GM12878 (cell line): ENCODE measurements at regions not wholly inside any gene's neighbourhood (a gene's known extent, or its start where the extent isn't known, plus 50 kb on each side); places are given as distances from the start of the nearest gene placed in this dataset.

Source experiments
- ATAC-seq: fragments of 200-7000 bp; cut with Tn5 transposase; 3 replicates; pipeline ENCODE4 v1.9.1; 2020; ENCODE audit warnings: mild to moderate bottlenecking, moderate library complexity
- BruUV-seq: library from RNA; stranded (reverse); fragments of 400-500 nt; replicated peaks from 2 replicates; lab custom pipeline; 2021; lab: Mats Ljungman, UMichigan
- CTCF ChIA-PET: fragments of 300-600 bp; sonication (Branson Sonifier 250); formaldehyde crosslinking; extraction: SDS; loops from one replicate; lab custom pipeline; 2021; ENCODE audit warnings: inconsistent platforms; lab: Yijun Ruan, JAX
- POLR2A ChIA-PET: fragments of 350-600 bp; formaldehyde crosslinking; extraction: SDS; loops from one replicate; lab custom pipeline; 2021; ENCODE audit warnings: inconsistent platforms; lab: Charles Lee
- RAD21 ChIA-PET: fragments of 300-600 bp; sonication (Branson Sonifier 250); formaldehyde crosslinking; loops from one replicate; lab custom pipeline; 2023; ENCODE audit warnings: antibody characterized with exemption; ENCODE audit not compliant: unreplicated experiment; lab: Charles Lee
- SMC1A ChIA-PET: fragments of 300-600 bp; sonication (Branson Sonifier 250); formaldehyde crosslinking; loops from one replicate; lab custom pipeline; 2023; ENCODE audit not compliant: unreplicated experiment, uncharacterized antibody; lab: Charles Lee
- DNase-seq: peaks from one replicate; pipeline ENCODE4 v3.0.0-alpha.2; 2011; ENCODE audit warnings: low read depth, low spot score
- FAIRE-seq: peaks from 3 replicates; lab custom pipeline; 2011; peaks lifted over from hg19 to GRCh38; lab: Jason Lieb, UNC
- H2AFZ ChIP-seq: 2 replicates; pipeline ENCODE4 v1.6.0; 2011; ENCODE audit warnings: low read depth, low read length, control low read depth; ENCODE audit not compliant: control insufficient read depth
- H3K27ac ChIP-seq: 2 replicates; pipeline ENCODE4 v1.5.1; 2011; ENCODE audit warnings: control low read depth; ENCODE audit not compliant: control insufficient read depth, insufficient read depth
- H3K27me3 ChIP-seq, 2 experiments: replicated peaks in 1 of 2; 2 replicates each; pipeline versions ENCODE4 v1.6.0 to v1.6.1; 2011; ENCODE audit warnings: low read length in 1 of 2; ENCODE audit not compliant: control insufficient read depth in 2 of 2, insufficient read depth in 2 of 2
- H3K36me3 ChIP-seq, 2 experiments: 2 replicates each; pipeline ENCODE4 v1.5.1; 2011; ENCODE audit warnings: low read length in 1 of 2; ENCODE audit not compliant: control insufficient read depth in 2 of 2, insufficient read depth in 2 of 2
- H3K4me1 ChIP-seq: 2 replicates; pipeline ENCODE4 v1.6.1; 2011; ENCODE audit warnings: mild to moderate bottlenecking, low read length, moderate library complexity, mixed read lengths; ENCODE audit not compliant: control insufficient read depth, insufficient read depth
- H3K4me2 ChIP-seq: 2 replicates; pipeline ENCODE4 v1.6.0; 2011; ENCODE audit warnings: control low read depth; ENCODE audit not compliant: control insufficient read depth, insufficient read depth
- H3K4me3 ChIP-seq: fragments of 200-600 bp; sonication (generic); 2 replicates; pipeline ENCODE4 v1.5.1; 2016
- H3K79me2 ChIP-seq: 2 replicates; pipeline ENCODE4 v1.6.0; 2011; ENCODE audit warnings: low read length; ENCODE audit not compliant: control insufficient read depth, insufficient read depth
- H3K9ac ChIP-seq: 2 replicates; pipeline ENCODE4 v1.8.0; 2011; ENCODE audit warnings: low read length, control low read depth, mixed read lengths; ENCODE audit not compliant: control insufficient read depth, insufficient read depth
- H3K9me3 ChIP-seq: replicated peaks from 3 replicates; pipeline ENCODE4 v1.5.1; 2011; ENCODE audit warnings: mild to moderate bottlenecking, low read length; ENCODE audit not compliant: control insufficient read depth, insufficient read depth
- H4K20me1 ChIP-seq: 2 replicates; pipeline ENCODE4 v1.6.0; 2011; ENCODE audit not compliant: control insufficient read depth, insufficient read depth
- CHD2 ChIP-seq: IDR thresholded peaks from 2 replicates; pipeline ENCODE4 v1.6.1; 2011; ENCODE audit warnings: low read depth, low read length, improper control_type of control experiment, borderline replicate concordance
- JUNB ChIP-seq: IDR thresholded peaks from 2 replicates; pipeline ENCODE4 v1.6.1; 2016; ENCODE audit warnings: antibody characterized with exemption, mild to moderate bottlenecking
- PML ChIP-seq: IDR thresholded peaks from 2 replicates; pipeline ENCODE4 v1.6.1; 2012; ENCODE audit warnings: low read length, inconsistent platforms
- SPI1 ChIP-seq: IDR thresholded peaks from 2 replicates; pipeline ENCODE4 v1.6.1; 2011; ENCODE audit warnings: low read depth, mild to moderate bottlenecking, low read length, moderate library complexity, borderline replicate concordance; ENCODE audit not compliant: insufficient read depth
- YBX1 ChIP-seq: fragments of 450-650 bp; IDR thresholded peaks from 2 replicates; pipeline ENCODE4 v1.6.1; 2016; ENCODE audit warnings: antibody characterized with exemption
- WGBS: methylation state at CpG from one replicate; pipeline ENCODE4 v1.1.6; 2016; ENCODE audit warnings: low lambda C conversion rate; ENCODE audit not compliant: insufficient replicate concordance, insufficient coverage; ENCODE audit errors: missing lambda C conversion rate; 5-methylcytosine and 5-hydroxymethylcytosine counted together
- in situ Hi-C: fragments of 300-500 bp; cut with MboI; formaldehyde crosslinking; loops from 9 replicates; pipeline ENCODE4 v1.14.3; 2018; ENCODE audit warnings: mixed read lengths
- intact Hi-C: fragments of 100-400 bp; cut with micrococcal nuclease; formaldehyde crosslinking; loops from one replicate; pipeline ENCODE4 v1.14.2; 2022; ENCODE audit not compliant: unreplicated experiment
- TF ChIP-seq, protein P1 (sequence below): IDR thresholded peaks from 2 replicates; pipeline ENCODE4 v1.6.1; 2011; ENCODE audit warnings: low read depth, low read length, improper control_type of control experiment, borderline replicate concordance
- TF ChIP-seq, protein P2 (sequence below): fragments of 450-650 bp; IDR thresholded peaks from 2 replicates; pipeline ENCODE4 v1.6.1; 2018; ENCODE audit warnings: borderline replicate concordance, mild to moderate bottlenecking; ENCODE audit not compliant: partially characterized antibody
- TF ChIP-seq, protein P3 (sequence below): fragments of 450-650 bp; IDR thresholded peaks from 2 replicates; pipeline ENCODE4 v1.6.1; 2016; ENCODE audit warnings: mild to moderate bottlenecking

DNA sequence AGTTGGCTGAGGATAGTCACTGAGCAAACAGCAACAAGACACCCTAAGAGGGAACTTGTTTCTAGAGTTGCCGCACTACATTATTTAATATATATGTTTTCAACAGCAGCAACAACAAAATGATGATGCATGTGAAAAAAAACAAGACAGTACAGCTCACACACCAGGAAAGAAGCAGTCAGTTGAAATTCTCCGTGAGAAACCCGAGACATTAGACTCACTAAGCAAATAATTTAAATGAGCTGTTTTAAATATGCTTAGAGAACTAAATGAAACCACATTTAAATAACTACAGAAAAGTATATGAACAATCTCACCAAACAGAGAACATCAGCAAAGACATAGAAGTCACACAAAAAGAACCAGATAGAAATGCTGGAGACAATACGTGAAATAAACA lies 426.3 kb upstream of the PFKP start (continued):
- TF ChIP-seq, protein P1, sequence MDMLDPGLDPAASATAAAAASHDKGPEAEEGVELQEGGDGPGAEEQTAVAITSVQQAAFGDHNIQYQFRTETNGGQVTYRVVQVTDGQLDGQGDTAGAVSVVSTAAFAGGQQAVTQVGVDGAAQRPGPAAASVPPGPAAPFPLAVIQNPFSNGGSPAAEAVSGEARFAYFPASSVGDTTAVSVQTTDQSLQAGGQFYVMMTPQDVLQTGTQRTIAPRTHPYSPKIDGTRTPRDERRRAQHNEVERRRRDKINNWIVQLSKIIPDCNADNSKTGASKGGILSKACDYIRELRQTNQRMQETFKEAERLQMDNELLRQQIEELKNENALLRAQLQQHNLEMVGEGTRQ: no peak
- no peak for TF ChIP-seq YBX1
- no peak for TF ChIP-seq PML
- TF ChIP-seq JUNB: no peak
- TF ChIP-seq, protein P2, sequence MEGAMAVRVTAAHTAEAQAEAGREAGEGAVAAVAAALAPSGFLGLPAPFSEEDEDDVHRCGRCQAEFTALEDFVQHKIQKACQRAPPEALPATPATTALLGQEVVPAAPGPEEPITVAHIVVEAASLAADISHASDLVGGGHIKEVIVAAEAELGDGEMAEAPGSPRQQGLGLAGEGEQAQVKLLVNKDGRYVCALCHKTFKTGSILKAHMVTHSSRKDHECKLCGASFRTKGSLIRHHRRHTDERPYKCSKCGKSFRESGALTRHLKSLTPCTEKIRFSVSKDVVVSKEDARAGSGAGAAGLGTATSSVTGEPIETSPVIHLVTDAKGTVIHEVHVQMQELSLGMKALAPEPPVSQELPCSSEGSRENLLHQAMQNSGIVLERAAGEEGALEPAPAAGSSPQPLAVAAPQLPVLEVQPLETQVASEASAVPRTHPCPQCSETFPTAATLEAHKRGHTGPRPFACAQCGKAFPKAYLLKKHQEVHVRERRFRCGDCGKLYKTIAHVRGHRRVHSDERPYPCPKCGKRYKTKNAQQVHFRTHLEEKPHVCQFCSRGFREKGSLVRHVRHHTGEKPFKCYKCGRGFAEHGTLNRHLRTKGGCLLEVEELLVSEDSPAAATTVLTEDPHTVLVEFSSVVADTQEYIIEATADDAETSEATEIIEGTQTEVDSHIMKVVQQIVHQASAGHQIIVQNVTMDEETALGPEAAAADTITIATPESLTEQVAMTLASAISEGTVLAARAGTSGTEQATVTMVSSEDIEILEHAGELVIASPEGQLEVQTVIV: no peak
- TF ChIP-seq CHD2: no peak

DNA sequence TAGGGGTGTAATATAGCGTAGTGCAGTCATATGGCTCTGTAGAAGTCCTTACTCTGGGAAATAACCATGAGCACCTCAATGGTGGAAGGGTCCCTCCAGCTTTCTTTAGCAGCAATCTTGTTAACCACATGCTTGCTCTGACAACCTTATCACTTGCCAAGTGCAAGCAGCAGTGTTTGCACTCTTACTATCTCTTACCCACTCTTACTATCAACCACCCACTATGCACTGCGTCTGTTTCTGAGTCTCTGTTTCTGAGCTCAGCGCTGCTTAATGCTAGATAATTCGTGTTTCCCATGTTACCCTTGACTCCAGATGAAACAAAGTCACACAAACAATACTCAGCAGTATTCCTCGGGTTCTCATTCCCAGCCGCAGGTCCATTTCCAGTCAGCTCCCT lies 433.7 kb upstream of the PFKP start:
- in situ Hi-C loops: no loop called here

More for the DNA sequence above, 433.7 kb upstream of the PFKP start:
- H3K27ac ChIP-seq: no peak overlapping the region
- no peaks in the 10 kb centered on the region for H4K20me1 ChIP-seq
- TF ChIP-seq, protein P3, sequence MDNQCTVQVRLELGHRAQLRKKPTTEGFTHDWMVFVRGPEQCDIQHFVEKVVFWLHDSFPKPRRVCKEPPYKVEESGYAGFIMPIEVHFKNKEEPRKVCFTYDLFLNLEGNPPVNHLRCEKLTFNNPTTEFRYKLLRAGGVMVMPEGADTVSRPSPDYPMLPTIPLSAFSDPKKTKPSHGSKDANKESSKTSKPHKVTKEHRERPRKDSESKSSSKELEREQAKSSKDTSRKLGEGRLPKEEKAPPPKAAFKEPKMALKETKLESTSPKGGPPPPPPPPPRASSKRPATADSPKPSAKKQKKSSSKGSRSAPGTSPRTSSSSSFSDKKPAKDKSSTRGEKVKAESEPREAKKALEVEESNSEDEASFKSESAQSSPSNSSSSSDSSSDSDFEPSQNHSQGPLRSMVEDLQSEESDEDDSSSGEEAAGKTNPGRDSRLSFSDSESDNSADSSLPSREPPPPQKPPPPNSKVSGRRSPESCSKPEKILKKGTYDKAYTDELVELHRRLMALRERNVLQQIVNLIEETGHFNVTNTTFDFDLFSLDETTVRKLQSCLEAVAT: no peak
- no peak for TF ChIP-seq SPI1
- TF ChIP-seq, protein P1: no peak
- TF ChIP-seq, all 136 proteins: peak for 0
- intact Hi-C loops: no loop called here
- no peaks in the 10 kb centered on the region for H3K9me3 ChIP-seq
- no peak for DNase-seq
- FAIRE-seq: no peak
- H3K79me2 ChIP-seq: no peaks in the 10 kb centered on the region
- ChIA-PET SMC1A (interaction anchor here (0.7 kb wide), 1 partner anchor 307 kb away, joined by 3 read pairs; no protein-coding TSS in a partner anchor), CTCF (interaction anchor here (0.6 kb wide), 1 partner anchor 832 kb away, joined by 5 read pairs; no protein-coding TSS in a partner anchor), POLR2A (no interaction called here), RAD21 (no interaction called here)
- WGBS: 25% methylated on average over 6 of the region's 6 CpGs
- BruUV-seq: no TSS peak
- H3K4me3 ChIP-seq: no peak overlapping the region
- H3K4me2 ChIP-seq: no peak overlapping the region
- no peak overlapping the region for H2AFZ ChIP-seq
- no peak for ATAC-seq
- H3K4me1 ChIP-seq: no peaks in the 10 kb centered on the region
- no peaks in the 10 kb centered on the region for H3K36me3 ChIP-seq
- no peaks in the 10 kb centered on the region for H3K27me3 ChIP-seq
- H3K9ac ChIP-seq: no peak overlapping the region
